Fibroblast of villous mesenchyme (primary cell): ENCODE measurements at regions not wholly inside any gene's neighbourhood (a gene's known extent, or its start where the extent isn't known, plus 50 kb on each side); places are given as distances from the start of the nearest gene placed in this dataset.

ENCODE experiments used
- DNase-seq: peaks from one replicate; pipeline ENCODE4 v3.0.0-alpha.2; 2010; ENCODE audit warnings: low read depth
- H3K4me3 ChIP-seq: 2 replicates; pipeline ENCODE4 v1.5.1; 2011; ENCODE audit warnings: low read depth, mild to moderate bottlenecking, low read length
- CTCF ChIP-seq: IDR thresholded peaks from 2 replicates; pipeline ENCODE4 v1.5.1; 2012; ENCODE audit warnings: low read depth, mild to moderate bottlenecking, low read length; ENCODE audit not compliant: insufficient read depth

- no peak for TF ChIP-seq CTCF
- H3K4me3 ChIP-seq: no peak overlapping the region
- DNase-seq: peak; percentile 7
Measured at GRCh38 chr21:31781737-31782136, 49.8 kb upstream of the SCAF4 start.
